ENCODE measurements at regions not wholly inside any gene's neighbourhood (a gene's known extent, or its start where the extent isn't known, plus 50 kb on each side); places are given as distances from the start of the nearest gene placed in this dataset.
"Not testable (repeated sequence)": the region's sequence is repeated elsewhere in the genome, so short reads cannot be mapped to it uniquely, and the experiment has no call there.

GRCh38 chr16:59455497-59455896, 721.4 kb upstream of the GOT2 start:
- H3K4me1 ChIP-seq, result no peaks in the 10 kb centered on the region
- H3K27ac ChIP-seq (replicated peaks in 1 of 4), result no peak overlapping the region
- DNase-seq (ENCODE audit: extremely low spot score), result no peak
- 86% methylated on average over 1 of the region's 1 CpG for WGBS
- H3K9me3 ChIP-seq, result peaks cover 0 to 8% (median 0%) of the 10 kb centered on the region in 4 donors
- no peak overlapping the region for H3K4me3 ChIP-seq
- no peaks in the 10 kb centered on the region for H3K27me3 ChIP-seq
- TF ChIP-seq CTCF (IDR thresholded peaks at IDR 0.05) (no peak), POLR2AphosphoS5 (IDR thresholded peaks at IDR 0.05) (no peak), POLR2A (IDR thresholded peaks at IDR 0.05; ENCODE audit: low read depth) (no peak), EP300 (IDR thresholded peaks at IDR 0.05) (no peak)
- intact Hi-C loops (cut with DNase I), result no loop called here
- H3K36me3 ChIP-seq, result no peaks in the 10 kb centered on the region

GRCh38 chr16:59450513-59450912, 716.4 kb upstream of the GOT2 start:
- H3K9me3 ChIP-seq; DNase-seq (ENCODE audit: extremely low spot score); H3K4me3 ChIP-seq; H3K27me3 ChIP-seq; intact Hi-C loops (cut with DNase I); H3K4me1 ChIP-seq; H3K27ac ChIP-seq (replicated peaks in 1 of 4); H3K36me3 ChIP-seq: not testable (repeated sequence)
- WGBS, result 96% methylated on average over 5 of the region's 5 CpGs

- no peak overlapping the region for H3K4me3 ChIP-seq
- TF ChIP-seq CTCF (IDR thresholded peaks at IDR 0.05), result no peak
- TF ChIP-seq EP300 (IDR thresholded peaks at IDR 0.05), result no peak
- no peak for TF ChIP-seq POLR2AphosphoS5 (IDR thresholded peaks at IDR 0.05)
- TF ChIP-seq POLR2A (IDR thresholded peaks at IDR 0.05; ENCODE audit: low read depth), result no peak
- peaks cover 0 to 10% (median 0%) of the 10 kb centered on the region in 4 donors for H3K9me3 ChIP-seq
- DNase-seq (ENCODE audit: extremely low spot score), result no peak
- no peak overlapping the region for H3K27ac ChIP-seq (replicated peaks in 1 of 4)
- 85% methylated on average over 2 of the region's 2 CpGs for WGBS
- intact Hi-C loops (cut with DNase I), result no loop called here
- no peaks in the 10 kb centered on the region for H3K36me3 ChIP-seq
- no peaks in the 10 kb centered on the region for H3K27me3 ChIP-seq
- H3K4me1 ChIP-seq, result no peaks in the 10 kb centered on the region
Observed at GRCh38 chr16:59440502-59440901, 706.4 kb upstream of the GOT2 start.

- no peaks in the 10 kb centered on the region for H3K27me3 ChIP-seq
- intact Hi-C loops (cut with DNase I), result no loop called here
- peaks cover 0 to 7% (median 0%) of the 10 kb centered on the region in 4 donors for H3K4me1 ChIP-seq
- no peaks in the 10 kb centered on the region for H3K36me3 ChIP-seq
- 64% methylated on average over 3 of the region's 3 CpGs for WGBS
- H3K9me3 ChIP-seq, result peaks cover 0 to 10% (median 0%) of the 10 kb centered on the region in 4 donors
- TF ChIP-seq CTCF (IDR thresholded peaks at IDR 0.05) (no peak), POLR2AphosphoS5 (IDR thresholded peaks at IDR 0.05) (no peak), EP300 (IDR thresholded peaks at IDR 0.05) (no peak), POLR2A (IDR thresholded peaks at IDR 0.05; ENCODE audit: low read depth) (no peak)
- no peak overlapping the region for H3K4me3 ChIP-seq
- H3K27ac ChIP-seq (replicated peaks in 1 of 4), result no peak overlapping the region
- DNase-seq (ENCODE audit: extremely low spot score), result no peak
Observed at GRCh38 chr16:59432896-59433295, 698.8 kb upstream of the GOT2 start.

- DNase-seq (ENCODE audit: extremely low spot score), result no peak
- WGBS, result 59% methylated on average over 1 of the region's 1 CpG
Observed at GRCh38 chr16:59432276-59432675, 698.2 kb upstream of the GOT2 start.

More at GRCh38 chr16:59432276-59432675, 698.2 kb upstream of the GOT2 start:
- H3K4me3 ChIP-seq, result no peak overlapping the region
- no peaks in the 10 kb centered on the region for H3K36me3 ChIP-seq
- peaks cover 0 to 7% (median 0%) of the 10 kb centered on the region in 4 donors for H3K4me1 ChIP-seq
- peaks cover 0 to 5% (median 0%) of the 10 kb centered on the region in 4 donors for H3K9me3 ChIP-seq
- intact Hi-C loops (cut with DNase I), result no loop called here
- no peaks in the 10 kb centered on the region for H3K27me3 ChIP-seq
- no peak for TF ChIP-seq EP300 (IDR thresholded peaks at IDR 0.05)
- no peak for TF ChIP-seq CTCF (IDR thresholded peaks at IDR 0.05)
- H3K27ac ChIP-seq (replicated peaks in 1 of 4), result no peak overlapping the region
